Activated T-cell treated with anti-CD3 and anti-CD28 coated beads for 1 hour (primary cell): ENCODE measurements at regions not wholly inside any gene's neighbourhood (a gene's known extent, or its start where the extent isn't known, plus 50 kb on each side); places are given as distances from the start of the nearest gene placed in this dataset.
"Not testable (repeated sequence)": the region's sequence is repeated elsewhere in the genome, so short reads cannot be mapped to it uniquely, and the experiment has no call there.

ENCODE experiments used
- DNase-seq: peaks from one replicate; pipeline ENCODE4 v3.0.0-alpha.2; 2020; ENCODE audit warnings: low read depth

GRCh38 chr5:152456815-152457443 lies 51.9 kb upstream of the NMUR2 start:
- no peak for DNase-seq

DNA sequence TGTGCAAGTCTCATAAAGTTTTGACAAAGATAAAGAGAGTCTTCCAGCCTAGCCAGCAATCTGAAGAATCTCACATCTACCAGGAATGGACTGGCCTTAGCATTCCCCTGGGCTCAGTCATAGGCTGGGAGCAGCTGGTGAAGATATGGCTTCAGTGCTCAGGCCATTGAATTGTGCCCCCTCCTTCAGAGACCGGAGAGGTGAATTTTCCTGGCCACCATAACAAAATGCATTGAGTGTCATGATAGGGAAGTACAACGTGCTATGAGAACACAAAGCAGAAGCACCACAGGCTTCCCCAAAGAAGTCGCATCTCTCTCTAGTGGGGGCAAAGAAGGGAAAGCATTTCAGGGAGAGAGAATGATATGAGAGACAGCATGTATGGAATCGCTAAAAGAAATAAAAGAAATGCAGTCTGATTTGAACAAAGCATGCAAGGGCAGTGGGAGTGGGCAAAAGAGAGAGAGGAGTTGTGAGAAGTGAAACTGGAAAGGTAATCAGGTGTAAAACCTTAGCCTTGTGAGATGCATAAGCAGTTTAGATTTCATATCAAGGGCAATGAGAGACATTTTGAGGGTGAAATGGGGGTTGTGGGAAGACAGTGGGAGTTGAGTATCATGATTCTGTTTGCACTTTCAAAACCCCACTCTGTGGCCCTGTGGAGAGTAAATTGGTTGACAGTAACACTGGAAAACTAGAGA lies 57.1 kb upstream of the NMUR2 start:
- no peak for DNase-seq

DNA sequence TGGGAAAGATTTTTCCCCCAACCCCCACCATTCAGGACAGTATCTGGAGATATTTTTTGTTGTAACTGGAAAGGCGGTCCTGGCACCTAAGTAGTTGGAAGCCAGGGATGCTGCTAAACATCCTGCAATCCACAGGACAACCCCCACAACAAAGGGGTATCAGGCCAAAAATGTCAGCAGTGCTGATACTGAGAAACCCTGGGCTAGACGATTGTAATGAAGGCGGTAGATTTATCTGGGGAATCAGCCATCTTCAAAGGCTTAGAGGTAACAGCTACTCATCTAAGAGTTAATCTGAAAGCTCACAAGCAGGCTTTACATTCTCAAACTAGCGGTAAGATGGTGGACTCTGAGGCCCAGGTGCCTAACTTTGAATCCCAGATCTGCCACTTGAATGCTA lies 59.0 kb upstream of the NMUR2 start:
- no peak for DNase-seq

GRCh38 chr5:152465140-152465539 lies 60.1 kb upstream of the NMUR2 start:
- DNase-seq = no peak

GRCh38 chr5:152466085-152466745 lies 61.1 kb upstream of the NMUR2 start:
- no peak for DNase-seq

- DNase-seq = no peak
Observed at GRCh38 chr5:152470167-152470566, 65.1 kb upstream of the NMUR2 start.

GRCh38 chr5:152472083-152472482 lies 67.0 kb upstream of the NMUR2 start:
- no peak for DNase-seq

DNA sequence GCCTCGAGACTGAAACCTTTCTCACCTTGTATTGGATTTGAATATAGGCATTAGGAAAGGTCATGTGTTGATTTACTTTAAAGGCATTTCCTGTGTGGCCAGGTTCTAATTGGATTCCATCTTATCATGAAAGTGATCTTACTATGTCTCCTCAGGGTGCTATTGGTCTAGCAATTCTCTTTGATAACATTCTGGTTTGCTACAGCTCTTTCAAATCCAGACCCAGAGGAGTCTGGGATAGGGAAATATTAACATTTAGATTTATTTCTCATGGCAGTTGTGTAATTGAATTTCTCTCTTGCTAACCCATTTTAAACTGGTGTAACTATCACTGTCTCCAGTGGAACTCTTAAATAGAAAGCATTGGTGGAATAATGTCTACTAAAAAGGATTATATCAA lies 69.9 kb upstream of the NMUR2 start:
- DNase-seq = no peak

DNA sequence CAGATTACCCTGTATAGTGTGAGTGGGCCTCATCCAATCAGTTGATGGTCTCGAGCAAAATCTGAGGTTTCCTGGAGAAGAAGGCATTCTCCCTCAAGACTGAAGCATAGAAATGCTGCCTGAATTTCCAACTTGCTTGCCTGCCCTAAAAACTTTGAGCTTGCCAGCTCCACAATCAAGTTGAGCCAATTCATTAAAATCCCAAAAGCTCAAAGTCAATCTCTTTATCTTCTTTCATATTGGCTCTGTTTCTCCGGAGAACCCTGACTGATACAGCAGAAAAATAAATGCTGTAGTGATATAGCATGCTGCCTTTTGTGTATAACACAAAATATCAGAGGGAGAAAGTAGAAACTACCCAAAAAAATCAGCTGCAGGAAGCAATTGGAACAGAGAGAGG lies 72.5 kb upstream of the NMUR2 start:
- no peak for DNase-seq

DNA sequence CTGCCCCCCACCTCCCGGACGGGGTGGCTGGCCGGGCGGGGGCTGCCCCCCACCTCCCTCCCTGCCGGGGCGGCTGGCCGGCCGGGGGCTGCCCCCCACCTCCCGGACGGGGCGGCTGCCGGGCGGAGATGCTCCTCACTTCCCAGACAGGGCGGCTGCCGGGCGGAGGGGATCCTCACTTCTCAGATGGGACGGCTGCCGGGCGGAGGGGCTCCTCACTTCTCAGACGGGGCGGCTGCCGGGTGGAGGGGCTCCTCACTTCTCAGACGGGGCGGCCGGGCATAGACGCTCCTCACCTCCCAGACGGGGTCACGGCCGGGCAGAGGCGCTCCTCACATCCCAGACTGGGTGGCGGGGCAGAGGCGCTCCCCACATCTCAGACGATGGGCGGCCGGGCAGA lies 74.8 kb upstream of the NMUR2 start:
- not testable (repeated sequence) for DNase-seq

DNA sequence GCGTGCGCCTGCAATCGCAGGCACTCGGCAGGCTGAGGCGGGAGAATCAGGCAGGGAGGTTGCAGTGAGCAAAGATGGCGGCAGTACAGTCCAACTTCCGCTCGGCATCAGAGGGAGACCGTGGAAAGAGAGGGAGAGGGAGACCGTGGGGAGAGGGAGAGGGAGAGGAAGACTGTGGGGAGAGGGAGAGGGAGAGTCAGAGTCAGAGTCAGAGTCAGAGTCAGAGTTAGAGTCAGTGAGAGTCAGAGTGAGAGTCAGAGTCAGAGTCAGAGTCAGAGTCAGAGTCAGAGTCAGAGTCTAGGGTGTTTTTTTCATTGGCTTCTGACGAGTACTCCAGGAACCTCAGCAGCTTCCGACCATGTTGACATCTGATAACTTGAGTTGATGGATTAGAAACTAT lies 75.6 kb upstream of the NMUR2 start:
- DNase-seq = not testable (repeated sequence)

- DNase-seq = no peak
Observed at GRCh38 chr5:152487130-152487529, 82.1 kb upstream of the NMUR2 start.

- DNase-seq = no peak
Observed at GRCh38 chr5:152488869-152489268, 83.8 kb upstream of the NMUR2 start.

DNA sequence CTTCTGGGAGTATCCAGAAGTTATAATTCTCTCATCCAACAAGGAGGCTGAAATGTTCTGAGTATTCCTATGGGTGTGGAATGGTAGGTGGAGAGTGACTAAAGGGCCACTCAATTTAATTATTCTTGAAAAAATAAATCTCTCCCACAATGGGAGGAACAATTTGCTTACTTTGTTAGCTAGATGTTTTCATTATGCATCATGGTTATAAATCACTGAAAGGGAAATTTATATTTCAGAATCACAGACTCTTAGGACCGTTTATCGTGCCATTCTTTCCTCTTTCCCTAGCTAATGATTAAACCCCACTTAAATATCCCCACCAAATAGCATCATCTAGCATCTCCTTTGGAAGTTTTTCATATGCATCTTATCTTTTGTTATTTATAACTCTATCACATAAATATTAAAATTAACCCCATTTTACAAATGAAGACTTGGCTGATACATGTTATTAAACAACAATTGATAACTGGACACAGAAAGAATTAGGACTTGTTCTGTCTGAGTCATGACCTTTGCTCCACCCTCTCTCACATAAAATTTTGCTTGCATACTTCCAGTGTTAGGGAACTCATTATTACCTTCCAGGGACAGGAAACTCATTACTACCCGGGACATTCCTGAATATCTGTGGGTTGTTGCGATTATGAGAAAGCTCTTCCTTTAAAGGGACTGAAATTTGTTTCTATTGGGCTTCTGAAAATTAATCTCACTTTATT lies 94.9 kb upstream of the NMUR2 start:
- no peak for DNase-seq

DNA sequence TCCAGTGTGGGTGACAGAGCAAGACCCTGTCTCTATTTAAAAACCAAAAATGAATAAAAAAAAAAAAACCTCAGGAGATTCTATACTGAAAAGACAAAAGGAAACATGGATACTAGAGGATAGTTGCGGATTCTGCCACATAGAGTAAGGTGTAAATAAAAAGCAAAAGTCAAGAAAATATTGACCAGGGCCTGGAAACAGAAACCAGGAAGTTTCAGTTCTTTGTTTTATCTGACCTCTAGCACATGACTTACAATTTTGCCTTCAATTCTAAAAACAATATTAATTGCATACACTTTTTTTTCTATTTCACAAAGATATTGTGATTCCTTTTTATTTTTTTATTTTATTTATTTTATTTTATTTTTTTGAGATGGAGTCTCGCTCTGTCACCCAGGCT lies 96.2 kb upstream of the NMUR2 start:
- DNase-seq = no peak

- no peak for DNase-seq
Observed at GRCh38 chr5:152503206-152503605, 98.1 kb upstream of the NMUR2 start.

DNA sequence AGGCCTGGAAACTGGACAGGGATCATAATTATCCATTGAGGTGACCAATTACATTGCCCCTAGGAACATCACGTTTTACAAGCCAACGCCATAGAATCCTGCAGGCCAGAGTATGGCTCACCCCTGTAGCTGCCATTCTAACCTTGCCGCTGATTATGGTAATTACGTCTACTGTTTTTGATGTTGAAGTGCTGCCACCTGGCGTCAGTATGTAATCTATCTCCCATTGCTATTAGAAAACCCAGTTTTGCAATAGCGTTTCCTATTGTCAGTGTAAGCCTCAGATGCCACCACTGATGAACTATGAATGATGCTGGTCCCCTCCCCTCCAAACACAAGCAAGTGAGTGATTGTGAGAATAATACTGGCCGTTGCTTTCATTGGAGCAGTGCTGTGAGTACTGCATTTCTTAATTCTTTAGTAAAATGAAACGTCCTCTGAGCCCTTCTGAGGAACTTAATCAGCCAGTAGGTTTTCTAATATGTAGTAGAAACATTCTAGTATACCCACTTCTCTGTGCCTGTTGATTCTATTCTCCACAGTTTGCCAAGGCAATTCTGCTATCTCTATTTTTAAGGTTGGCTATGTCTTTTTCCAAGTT lies 100.5 kb upstream of the NMUR2 start:
- DNase-seq = peak; percentile 2

DNA sequence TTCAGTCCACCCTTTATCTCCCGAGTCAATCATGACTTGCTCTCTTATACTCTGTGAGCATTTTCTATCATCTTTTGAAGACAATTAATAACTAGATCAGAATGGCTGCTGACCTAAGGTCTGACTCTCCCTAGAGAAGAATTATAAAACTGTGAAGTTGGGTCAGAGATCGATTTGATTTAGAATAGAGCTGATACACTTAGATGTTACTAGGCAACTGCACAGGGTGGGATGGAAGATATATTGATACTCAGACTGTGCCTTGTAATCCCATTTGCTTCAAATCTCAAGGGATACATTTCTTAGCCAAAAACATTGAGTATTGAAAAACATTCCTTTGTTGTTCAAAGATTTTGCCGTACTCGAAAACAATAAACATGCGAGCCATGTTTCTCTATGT lies 106.0 kb upstream of the NMUR2 start:
- DNase-seq = no peak

DNA sequence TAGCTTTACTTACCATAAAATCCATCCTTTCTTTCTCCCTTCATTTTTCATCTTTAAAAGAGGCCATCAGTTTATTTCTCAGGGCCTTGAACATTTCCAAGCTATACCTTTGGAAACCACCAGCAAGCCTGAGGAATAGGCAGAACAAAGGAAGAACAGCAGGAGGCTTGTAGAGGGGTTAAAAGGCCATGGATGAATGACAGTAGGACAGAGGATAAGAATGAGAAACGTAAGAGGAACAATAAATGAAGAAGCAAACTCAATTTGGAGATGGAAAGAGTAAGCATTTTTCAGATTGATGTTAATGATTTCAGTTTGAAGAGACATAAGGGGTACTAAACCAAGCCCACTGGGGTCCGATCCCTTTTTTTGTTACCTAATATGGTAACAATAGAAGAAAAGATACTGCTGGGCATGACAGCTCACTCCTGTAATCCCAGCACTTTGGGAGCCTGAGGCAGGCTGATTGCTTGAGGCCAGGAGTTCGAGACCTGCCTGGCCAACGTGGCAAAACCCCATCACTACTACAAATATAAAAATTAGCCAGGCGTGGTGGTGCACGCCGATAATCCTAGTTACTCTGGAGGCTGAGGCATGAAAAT lies 106.6 kb upstream of the NMUR2 start:
- DNase-seq = no peak

GRCh38 chr5:152514827-152515397 lies 109.8 kb upstream of the NMUR2 start:
- DNase-seq = no peak

- no peak for DNase-seq
Observed at GRCh38 chr5:152523964-152524363, 118.9 kb upstream of the NMUR2 start.
